Urothelium cell line (cell line): ENCODE measurements at regions not wholly inside any gene's neighbourhood (a gene's known extent, or its start where the extent isn't known, plus 50 kb on each side); places are given as distances from the start of the nearest gene placed in this dataset.
"Not testable (repeated sequence)": the region's sequence is repeated elsewhere in the genome, so short reads cannot be mapped to it uniquely, and the experiment has no call there.

Source experiments
- DNase-seq: peaks from one replicate; pipeline ENCODE4 v3.0.0; 2011; ENCODE audit warnings: low spot score, mixed read lengths
- FAIRE-seq: peaks from 2 replicates; lab custom pipeline; 2011; peaks lifted over from hg19 to GRCh38; lab: Jason Lieb, UNC

DNA sequence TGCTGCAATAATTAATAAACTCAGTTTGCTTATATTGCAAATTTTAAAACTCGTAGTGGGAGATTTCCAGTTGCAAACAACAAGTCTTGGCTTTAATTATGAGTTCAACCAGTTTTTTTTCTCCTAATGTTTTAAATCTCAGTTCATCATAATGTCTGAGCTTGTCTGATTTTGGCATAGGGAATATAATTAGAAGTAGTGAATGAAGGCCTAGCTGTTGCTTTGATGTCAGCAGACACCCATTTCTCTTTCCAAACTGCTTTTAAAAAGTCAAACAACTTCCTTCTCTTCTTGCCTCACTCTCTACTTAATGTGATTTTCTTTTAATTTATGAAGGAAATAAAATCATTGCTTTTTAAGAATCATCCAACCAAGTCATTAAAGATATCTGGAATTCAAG, 1462.1 kb downstream of the DPP10 start:
- no peak for DNase-seq
- no peak for FAIRE-seq

DNA sequence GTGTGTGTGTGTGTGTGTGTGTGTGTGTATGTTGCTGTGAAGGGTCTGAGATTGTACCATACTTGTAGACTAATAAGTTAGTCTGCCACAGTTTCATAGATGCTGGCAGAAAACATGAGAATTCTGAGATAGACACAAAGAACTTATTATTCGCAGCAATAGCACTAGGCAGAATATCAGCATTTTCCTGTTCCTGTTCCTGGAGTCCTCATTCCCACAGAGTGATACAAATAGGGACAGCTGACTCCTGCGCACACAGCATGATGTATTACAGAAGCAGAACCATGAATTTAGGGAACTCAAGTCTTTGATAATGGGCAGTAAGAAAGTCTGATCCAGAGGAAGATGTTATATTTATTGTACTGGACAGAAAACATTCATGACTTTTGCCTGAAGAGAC, 1466.3 kb downstream of the DPP10 start:
- DNase-seq (no peak), FAIRE-seq (no peak)

DNA sequence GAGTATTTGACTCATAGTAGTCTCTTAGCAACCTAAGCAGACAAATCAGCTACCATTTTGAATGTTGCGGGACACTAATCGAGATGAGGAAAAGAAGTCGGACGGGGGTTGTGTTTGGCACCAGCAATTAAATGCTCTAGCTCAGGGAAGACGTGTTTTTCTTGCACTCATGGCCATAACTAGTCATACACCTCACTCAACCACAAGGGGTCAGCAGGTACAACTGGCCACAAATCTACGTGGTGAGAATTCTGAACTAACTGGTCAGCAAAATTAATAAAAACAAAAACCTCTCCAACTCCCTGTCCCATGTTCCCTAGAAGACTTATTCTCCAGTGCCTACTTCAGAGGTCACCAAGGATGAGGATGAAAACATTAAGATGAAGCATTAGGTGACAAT, 1467.8 kb downstream of the DPP10 start:
- FAIRE-seq (no peak), DNase-seq (peak; percentile 32)

DNA sequence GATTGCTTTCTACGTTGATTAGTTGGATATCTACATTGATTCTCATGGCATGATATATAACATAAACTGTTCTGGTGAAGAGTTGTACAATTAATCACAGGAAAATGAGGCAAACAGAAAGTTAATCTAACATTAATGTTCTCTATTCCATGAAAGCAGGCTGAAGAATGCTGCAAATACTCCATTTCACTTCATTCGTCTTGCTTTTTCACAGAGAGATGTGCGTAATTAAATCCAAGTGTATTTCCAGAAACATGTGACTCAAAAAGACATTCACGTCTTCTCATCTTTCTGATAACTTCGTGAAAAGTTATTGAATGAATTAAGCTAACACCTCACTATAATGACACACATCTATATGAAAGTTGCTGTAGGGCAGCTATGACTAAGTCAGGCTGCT, 1471.5 kb downstream of the DPP10 start:
- FAIRE-seq, result no peak
- no peak for DNase-seq

DNA sequence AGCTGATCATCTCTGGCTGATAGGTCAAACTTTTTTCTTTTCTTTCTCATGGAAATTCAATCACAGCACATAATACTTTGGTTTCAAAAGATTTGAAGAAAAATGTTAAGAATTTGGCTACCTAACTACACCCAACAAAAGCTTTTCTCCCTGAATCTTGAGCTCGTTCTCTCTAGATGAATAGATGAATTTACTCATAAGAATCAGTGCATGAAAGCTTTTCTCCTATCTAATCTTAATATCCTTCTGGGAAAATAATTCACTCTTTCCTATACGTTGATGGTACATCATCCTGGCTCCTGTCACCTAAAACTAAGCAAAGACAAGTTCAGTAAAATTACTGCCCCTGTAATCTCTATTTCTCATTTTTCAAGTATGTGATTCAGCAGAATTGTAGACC, 1479.1 kb downstream of the DPP10 start:
- FAIRE-seq, result no peak

DNA sequence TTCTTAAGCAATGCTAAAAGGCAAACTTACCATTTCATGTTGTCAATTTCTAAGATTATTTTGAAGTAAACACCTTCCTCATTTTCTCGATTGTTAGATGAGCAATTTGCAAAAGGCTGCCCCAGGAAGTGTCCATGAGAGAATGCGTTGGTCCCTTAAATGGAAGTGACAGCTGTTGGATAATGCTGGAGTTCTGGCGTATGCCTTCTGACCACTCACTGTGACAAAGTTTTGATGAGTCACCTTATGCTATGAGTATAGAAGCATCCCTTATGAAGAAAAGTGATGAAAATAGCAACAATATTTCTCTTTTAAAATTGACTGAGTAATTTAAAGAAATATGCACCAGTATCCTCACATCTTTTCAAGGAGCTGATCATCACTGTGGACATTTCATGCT, 1497.5 kb downstream of the DPP10 start:
- DNase-seq (no peak), FAIRE-seq (no peak)

More for the DNA sequence above, 1479.1 kb downstream of the DPP10 start:
- no peak for DNase-seq

DNA sequence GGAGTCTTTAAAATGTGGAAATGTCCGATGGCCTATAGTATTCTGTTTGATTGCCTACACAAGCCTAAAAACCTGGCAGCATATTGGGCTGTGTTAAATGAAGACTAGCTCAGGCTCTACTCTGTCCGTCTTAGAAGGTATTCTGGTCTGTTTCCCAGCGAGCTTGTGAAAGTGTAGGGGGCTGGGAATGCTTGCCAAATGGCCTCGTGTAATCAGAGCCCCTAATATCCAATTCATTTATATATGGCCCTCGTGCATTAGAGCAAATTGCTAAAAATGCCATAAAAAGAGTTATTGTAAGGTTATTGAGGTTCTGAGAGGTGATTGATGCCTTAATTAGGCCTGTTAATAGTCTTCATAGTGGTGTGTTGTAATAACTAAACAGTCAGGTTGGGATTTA, 1500.4 kb downstream of the DPP10 start:
- no peak for FAIRE-seq

DNA sequence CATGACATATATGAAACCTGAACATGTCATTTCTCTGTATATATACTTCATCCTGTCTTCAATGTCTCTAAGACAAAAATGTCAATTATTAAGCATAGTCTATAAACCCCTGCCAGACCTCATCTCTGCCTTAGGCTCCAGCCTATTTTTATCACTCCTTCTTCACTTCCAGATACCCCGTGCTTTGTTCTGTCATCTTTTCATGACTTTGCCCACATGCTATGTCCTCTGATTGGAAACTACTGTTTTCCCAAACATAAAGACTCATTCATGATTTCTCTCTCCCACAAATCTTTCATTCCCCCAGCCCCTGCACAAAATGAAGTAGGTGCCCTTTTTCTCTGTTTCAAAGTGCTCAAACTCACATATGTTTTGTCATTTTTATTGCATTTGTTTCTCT, 1503.9 kb downstream of the DPP10 start:
- FAIRE-seq, result no peak
- no peak for DNase-seq

More for the DNA sequence above, 1500.4 kb downstream of the DPP10 start:
- no peak for DNase-seq

DNA sequence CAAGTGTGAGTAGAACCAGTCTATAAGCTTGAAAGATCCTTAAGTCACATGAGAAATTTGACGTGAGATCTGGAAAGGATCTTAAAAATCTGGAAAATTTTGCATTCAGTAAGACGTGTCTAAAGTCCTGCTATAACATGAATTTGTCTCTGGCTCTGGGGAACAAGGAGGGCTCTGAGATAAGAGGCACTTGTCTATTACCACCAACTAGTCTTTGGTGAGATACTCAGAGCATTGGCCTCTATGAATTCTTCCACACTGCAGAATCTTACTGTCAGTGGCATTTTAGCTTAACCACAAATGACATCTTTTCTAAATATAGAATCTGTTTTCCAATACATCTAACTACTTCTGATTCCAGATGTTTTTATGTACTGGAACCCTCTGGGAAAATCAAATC, 1504.5 kb downstream of the DPP10 start:
- FAIRE-seq, result no peak
- no peak for DNase-seq

DNA sequence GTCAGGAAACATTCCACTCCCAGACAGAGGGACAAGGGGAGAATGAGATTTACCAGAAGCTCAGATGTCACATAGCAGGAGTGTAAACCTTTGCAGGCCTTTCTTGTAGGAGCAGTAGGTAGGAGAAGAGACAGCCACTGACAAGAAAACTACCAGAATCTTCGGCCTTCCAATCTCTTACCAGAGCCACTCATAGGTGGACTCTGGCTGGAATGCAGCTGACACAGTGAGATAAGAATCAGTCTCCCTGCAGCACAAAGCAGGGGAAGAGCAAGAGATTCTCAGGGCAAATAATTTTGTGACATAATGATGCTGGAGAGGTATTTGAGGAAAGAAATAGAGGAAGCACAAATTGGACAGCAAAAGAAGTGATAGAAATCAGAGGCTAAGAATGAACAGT, 1534.5 kb downstream of the DPP10 start:
- FAIRE-seq (no peak), DNase-seq (peak; percentile 9)

DNA sequence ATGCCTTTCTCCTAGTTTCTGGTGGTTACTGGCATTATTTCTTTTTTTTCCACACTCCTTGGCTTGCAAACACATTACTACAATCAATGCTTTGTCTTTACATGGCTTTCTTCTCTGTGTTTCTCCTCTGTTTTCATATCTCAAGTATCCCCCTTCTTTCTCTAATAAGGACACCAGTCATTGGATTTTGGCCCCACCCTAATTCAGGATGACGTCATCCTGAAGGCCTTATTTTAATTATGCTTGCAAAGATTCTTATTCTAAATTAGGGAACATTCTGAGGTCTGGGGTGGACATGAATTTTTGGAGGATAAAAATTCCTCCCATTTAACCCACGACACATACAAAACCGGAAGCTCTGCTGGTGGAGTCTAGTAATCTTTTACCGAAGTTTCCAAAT, 1556.6 kb downstream of the DPP10 start:
- DNase-seq (no peak), FAIRE-seq (no peak)

DNA sequence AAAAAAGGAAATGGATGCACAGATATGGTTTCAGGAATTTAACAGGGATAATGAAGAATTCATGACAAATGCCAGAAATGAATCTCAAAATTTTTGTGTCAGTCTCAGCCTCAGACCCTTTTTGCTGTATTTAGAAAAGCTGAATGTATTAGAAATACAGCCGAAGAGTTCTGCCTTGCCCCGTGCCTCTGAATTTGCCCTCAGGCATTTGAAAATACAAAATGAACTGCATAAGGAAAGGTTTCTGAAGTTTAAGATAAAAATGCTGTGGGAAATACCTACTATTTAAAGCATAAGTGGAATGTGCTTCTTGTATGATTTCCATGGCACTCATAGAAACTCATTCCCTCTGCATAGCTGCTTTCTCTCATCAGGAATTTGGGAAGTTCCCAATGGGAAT, 1580.6 kb downstream of the DPP10 start:
- no peak for FAIRE-seq
- DNase-seq, result no peak

DNA sequence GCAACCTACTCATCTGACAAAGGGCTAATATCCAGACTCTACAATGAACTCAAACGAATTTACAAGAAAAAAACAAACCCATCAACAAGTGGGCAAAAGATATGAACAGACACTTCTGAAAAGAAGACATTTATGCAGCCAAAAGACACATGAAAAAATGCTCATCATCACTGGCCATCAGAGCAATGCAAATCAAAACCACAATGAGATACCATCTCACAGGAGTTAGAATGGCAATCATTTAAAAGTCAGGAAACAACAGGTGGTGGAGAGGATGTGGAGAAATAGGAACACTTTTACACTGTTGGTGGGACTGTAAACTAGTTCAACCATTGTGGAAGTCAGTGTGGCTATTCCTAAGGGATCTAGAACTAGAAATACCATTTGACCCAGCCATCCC, 1596.3 kb downstream of the DPP10 start:
- not testable (repeated sequence) for FAIRE-seq, DNase-seq

DNA sequence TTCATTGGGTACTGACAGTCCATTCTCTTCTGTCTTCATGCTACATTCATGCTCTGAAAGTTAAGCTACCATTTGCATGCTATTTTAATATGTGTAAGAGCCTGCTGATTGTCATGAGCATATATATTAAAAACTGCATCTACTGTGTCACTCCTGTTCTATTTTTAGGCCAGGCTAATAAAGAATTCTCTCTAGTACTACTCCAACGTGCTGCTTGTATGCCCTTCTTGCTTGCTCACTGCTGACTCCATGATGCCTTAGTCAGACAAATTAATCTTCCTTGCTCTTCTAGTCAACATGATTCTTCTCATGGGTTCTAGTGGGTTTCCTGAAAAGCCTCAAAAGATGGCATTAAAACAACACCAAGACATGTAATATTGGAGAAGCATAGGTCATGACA, 1600.1 kb downstream of the DPP10 start:
- DNase-seq (no peak), FAIRE-seq (no peak)

DNA sequence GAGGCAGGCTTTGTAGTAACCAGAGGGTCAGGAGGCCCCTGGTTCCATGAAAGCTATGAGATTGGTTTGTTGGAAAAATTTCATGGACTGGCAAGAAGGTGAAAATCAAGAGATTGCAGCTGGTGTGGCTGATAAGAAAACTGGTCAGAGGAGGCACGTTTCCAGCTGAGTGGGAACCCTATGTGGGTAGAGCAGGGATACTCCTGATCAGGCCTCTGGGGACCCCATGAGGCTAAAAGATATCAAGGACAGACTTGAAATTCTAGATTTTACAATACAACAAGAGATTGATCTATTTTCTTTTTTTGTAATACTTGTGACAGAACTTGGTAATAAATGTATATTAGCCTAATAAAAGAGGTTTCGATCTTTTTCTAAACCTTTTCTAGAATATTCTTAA, 1615.1 kb downstream of the DPP10 start:
- no peak for DNase-seq
- FAIRE-seq, result no peak

DNA sequence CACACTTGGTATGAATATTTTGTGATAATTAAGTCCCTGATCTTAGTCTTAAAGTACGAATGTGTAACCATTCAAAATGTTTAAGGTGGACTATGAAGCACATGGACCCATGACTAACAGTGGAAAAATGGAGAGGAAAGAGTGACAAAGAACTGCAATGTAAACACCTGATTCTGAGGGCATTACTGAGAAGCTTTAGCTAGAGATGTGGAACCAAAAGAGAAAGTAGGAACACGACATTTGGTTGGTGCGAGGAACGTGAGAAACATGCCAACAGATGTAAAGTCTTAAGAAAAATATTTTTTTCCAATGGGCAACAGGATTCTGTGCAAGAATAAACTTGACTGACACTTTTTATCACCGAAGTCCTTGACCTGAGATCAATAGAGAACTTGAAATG, 1618.6 kb downstream of the DPP10 start:
- no peak for FAIRE-seq
- DNase-seq, result no peak

DNA sequence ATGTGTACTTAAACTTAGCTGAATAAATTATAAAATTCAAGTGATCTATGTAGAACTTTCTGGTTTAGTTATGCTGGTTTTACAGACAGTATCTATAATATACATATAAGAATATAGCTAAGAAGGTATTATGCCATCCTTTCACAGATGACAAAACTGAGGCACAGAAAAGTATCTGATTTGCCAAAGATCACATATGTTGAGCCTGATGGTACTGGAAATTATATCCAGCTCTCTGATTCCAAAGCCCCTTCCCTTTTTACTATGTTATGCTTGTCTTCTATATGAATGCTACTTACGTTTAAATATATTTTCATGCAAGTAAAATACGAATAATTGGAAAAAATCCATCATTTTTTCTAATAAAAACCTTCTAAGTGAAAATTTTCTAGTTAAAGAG, 1631.3 kb downstream of the DPP10 start:
- FAIRE-seq (no peak), DNase-seq (no peak)

DNA sequence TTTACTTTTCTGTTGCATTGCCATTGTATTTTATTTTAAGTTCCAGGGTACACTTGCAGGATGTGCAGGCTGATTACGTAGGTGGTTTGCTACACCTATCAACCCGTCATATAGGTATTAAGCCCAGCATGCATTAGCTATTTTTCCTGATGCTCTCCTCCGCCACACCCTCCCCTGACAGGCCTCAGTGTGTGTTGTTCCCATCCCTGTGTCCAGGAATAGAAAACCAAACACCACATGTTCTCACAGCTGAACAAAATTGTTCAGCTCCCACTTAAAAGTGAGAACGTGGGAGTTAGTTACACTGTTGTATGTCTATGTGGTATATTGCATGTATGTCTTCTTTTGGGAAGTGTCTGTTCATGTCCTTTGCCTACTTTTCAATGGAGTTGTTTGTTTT, 1631.7 kb downstream of the DPP10 start:
- DNase-seq (no peak), FAIRE-seq (no peak)

DNA sequence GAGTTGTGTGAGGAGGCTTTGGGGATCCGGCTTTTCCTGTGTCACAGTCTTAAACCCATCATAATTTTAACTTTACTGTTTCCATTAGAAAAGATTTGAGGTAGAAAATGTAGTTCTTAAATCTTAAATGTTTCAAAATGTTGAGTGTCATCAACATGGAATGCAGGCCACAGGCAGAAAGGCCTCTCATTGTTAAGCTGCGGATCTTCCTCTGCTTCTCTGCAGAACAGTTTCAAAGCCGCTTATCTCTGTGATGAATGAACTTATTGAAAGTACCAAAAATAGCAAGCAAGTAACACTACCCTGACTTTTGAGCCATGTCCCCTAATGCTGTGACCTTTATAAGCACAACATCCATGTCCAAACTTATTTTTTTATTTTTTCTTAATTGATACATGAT, 1645.8 kb downstream of the DPP10 start:
- FAIRE-seq (no peak), DNase-seq (no peak)

DNA sequence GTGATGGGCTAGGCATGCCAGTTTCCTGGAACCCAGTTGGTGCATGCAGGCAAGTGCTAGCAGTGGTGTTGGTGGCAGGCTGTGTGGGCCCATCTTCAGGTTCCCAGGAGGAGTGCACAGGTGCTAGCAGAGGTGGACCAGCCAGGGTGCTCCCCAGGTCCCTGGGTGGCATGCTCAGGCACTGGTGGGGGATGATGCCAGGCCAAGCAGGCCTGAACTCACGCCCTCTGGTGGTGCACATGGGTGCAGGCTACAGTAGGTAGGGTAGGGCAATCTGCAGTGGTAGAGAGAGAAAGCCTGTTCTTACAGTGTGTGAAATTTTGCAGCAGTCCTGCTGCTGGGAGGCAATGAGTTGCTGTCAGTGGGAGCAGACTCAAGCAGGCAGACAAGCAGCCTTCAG, 1651.8 kb downstream of the DPP10 start:
- no peak for DNase-seq

DNA sequence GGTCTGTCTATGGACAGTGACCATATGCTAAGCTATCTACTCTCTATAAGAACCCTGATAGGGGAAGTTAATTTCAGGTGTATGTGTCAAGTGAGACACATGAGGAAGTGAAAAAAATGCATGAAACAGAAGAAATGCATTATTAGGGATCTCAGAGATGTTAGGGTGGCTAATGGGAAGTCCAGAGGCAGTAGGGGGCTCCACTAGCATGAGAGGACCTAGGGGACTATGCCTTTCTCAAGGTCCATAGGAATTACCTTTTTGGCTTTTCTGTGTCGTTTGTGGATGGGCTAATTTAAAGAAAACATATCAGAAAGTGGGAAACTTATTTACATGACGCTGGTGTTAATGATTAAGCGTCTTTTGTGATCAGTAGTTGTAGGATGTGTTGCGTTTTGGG, 1653.2 kb downstream of the DPP10 start:
- FAIRE-seq, result no peak
- no peak for DNase-seq

More for the DNA sequence above, 1651.8 kb downstream of the DPP10 start:
- FAIRE-seq, result peak; percentile 13

DNA sequence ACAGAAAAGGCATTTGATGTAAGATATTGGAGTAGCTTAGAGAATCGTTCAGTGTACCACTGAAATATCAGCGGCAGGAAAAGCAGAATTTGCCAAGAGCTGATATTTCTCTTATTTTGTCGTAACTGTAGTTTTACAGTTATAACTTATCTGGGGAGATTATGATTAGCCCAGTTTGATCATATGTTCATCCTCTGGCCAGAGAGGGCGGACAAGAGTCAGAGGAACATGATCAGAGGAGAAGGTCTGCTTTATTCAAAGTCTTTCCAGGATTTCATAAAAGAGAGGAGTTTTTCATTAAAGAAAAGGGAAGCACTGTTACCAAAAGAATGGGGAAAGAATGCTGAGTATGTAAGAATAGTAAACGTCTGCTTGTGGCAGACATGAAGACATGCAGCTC, 1655.6 kb downstream of the DPP10 start:
- FAIRE-seq (no peak), DNase-seq (no peak)

DNA sequence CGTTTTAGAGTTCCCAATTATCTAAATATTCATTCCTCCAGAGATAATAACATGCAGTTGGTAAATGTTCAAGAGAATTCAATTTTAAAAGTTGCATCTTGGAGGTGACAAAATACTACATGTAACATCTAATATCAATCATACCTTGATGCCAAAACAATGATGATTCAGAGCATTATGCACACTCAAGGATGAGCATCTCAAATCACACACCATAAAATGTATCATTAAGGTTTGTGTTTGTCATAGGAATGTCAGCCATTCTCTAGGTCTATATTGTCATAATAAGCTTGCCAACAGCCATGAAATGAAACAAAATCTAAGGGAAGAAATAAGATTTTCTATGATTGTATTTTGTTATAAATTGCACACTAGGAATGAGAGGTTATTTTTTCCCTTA, 1667.0 kb downstream of the DPP10 start:
- no peak for FAIRE-seq
- DNase-seq, result no peak

DNA sequence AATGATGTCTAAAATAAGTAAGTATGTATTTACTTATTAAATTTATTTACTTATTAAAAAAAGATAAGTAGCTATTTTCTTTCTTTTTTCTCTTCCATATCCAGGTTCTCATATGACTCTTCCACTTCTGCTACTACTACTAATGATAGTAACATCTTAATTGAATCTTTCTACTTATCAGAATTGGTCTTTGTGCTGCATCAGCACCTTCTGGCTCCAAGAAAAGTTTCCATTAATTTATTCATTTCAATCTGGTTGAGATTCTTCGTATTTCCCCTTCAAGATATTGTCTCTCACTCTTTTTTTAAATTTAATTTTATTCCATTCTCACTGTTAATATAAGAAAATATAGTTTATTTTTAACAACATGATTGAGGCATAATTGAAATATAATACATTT, 1675.4 kb downstream of the DPP10 start:
- FAIRE-seq, result no peak
- DNase-seq, result no peak
